ENCODE measurements at regions not wholly inside any gene's neighbourhood (a gene's known extent, or its start where the extent isn't known, plus 50 kb on each side); places are given as distances from the start of the nearest gene placed in this dataset.
"Not testable (repeated sequence)": the region's sequence is repeated elsewhere in the genome, so short reads cannot be mapped to it uniquely, and the experiment has no call there.

GRCh38 chrY:21033363-21033762 lies 277.5 kb downstream of the RPS4Y2 start:
- no peak overlapping the region for H3K9ac ChIP-seq (ENCODE audit: low read length in 2 of 2)
- H3K9me3 ChIP-seq (ENCODE audit: control insufficient read depth in 2 of 2, low read length in 2 of 2): no peaks in the 10 kb centered on the region
- no peak overlapping the region for H3K4me3 ChIP-seq (ENCODE audit: low read length in 2 of 2)
- no peaks in the 10 kb centered on the region for H3K4me1 ChIP-seq (ENCODE audit: control insufficient read depth, insufficient read depth, low read length)
- H3K27ac ChIP-seq (ENCODE audit: low read length): no peak overlapping the region
- H3K36me3 ChIP-seq (ENCODE audit: control insufficient read depth in 2 of 2, insufficient read depth in 2 of 2, low read length in 2 of 2): no peaks in the 10 kb centered on the region
- no peaks in the 10 kb centered on the region for H3K27me3 ChIP-seq (ENCODE audit: control insufficient read depth in 1 of 2, insufficient read depth in 2 of 2, low read length in 2 of 2)

DNA sequence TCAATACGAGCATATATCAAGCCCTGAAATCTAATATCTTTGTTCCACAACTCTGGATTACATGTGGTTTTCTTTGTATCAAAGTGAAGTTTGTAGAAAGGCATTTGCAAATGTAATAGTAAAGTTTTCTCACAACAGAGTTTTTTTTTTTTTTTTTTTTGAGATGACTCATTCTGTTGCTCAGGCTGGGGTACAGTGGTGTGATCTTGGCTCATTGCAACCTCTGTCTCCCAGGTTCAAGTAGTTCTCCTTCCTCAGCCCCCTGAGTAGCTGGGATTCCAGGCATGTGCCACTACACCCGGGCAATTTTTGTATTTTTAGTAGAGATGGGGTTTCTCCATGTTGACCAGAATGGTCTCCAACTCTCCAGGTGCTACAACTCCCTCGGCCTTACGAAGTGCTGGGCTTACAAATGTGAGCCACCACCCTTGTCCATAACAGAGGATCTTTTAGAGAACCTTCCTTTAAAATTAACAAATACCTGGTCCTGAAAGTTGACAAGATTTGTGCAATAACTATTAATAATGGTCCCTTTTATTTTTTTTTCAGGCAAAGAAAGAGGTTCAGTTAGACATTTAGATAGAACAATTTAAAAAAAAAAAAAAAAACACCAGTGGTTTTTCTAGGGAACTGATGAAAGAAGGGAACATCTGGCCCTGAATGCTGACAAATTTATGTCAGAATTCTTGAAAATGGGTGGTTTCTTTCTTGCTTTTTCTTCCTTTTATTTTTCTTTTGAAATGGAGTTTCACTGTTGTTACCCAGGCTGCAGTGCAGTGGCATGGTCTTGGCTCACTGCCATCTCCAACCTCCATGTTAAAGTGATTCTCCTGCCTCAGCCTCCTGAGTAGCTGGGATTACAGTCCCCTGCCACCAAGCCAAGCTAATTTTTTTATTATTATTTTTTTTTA lies 278.5 kb downstream of the RPS4Y2 start:
- Histone ChIP-seq H3K36me3 (ENCODE audit: control insufficient read depth in 2 of 2, insufficient read depth in 2 of 2, low read length in 2 of 2) (no peaks in the 10 kb centered on the region), H3K4me1 (ENCODE audit: control insufficient read depth, insufficient read depth, low read length) (no peaks in the 10 kb centered on the region), H3K9ac (ENCODE audit: low read length in 2 of 2) (no peak overlapping the region), H3K27me3 (ENCODE audit: control insufficient read depth in 1 of 2, insufficient read depth in 2 of 2, low read length in 2 of 2) (no peaks in the 10 kb centered on the region), H3K4me3 (ENCODE audit: low read length in 2 of 2) (no peak overlapping the region), H3K27ac (ENCODE audit: low read length) (no peak overlapping the region), H3K9me3 (ENCODE audit: control insufficient read depth in 2 of 2, low read length in 2 of 2) (no peaks in the 10 kb centered on the region)

DNA sequence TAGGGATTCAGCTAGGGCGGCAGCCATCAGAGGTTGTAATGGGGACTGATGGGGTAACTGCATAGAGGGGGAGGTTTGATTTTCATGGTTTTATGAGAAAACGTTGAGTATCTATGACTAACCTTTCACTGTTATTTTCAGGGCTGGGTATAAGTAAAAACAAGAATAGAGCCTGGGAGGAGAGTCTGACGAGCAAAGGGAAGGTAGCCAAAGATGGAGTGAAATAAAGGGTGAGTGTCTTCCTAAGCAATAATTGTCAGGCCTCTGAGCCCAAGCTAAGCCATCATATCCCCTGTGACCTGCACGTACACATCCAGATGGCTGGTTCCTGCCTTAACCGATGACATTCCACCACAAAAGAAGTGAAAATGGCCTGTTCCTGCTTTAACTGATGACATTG lies 281.5 kb downstream of the RPS4Y2 start:
- H3K27me3 ChIP-seq (ENCODE audit: control insufficient read depth in 1 of 2, insufficient read depth in 2 of 2, low read length in 2 of 2); H3K9ac ChIP-seq (ENCODE audit: low read length in 2 of 2); H3K27ac ChIP-seq (ENCODE audit: low read length): not testable (repeated sequence)

DNA sequence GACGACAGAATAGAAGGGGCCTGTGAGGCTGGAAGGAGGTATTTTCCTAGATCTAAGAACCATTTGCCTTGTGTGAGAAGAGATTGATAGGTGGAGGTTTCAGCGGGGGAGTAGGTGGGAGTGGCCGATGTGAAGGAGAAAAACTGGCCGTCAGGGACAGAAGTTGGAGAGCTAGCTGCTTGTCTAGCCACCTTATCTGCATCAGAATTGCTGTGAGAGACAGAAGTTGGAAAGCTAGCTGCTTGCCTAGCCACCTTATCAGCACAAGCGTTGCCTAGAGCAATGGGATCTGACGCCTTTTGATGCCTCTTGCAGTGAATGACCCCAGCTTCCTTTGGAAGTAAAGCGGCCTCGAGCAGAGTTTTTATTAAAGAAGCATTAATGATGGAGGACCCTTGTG lies 283.9 kb downstream of the RPS4Y2 start:
- Histone ChIP-seq H3K4me3 (ENCODE audit: low read length in 2 of 2) (no peak overlapping the region), H3K36me3 (ENCODE audit: control insufficient read depth in 2 of 2, insufficient read depth in 2 of 2, low read length in 2 of 2) (no peaks in the 10 kb centered on the region), H3K27me3 (ENCODE audit: control insufficient read depth in 1 of 2, insufficient read depth in 2 of 2, low read length in 2 of 2) (no peaks in the 10 kb centered on the region), H3K9ac (ENCODE audit: low read length in 2 of 2) (no peak overlapping the region), H3K9me3 (ENCODE audit: control insufficient read depth in 2 of 2, low read length in 2 of 2) (no peaks in the 10 kb centered on the region), H3K27ac (ENCODE audit: low read length) (no peak overlapping the region), H3K4me1 (ENCODE audit: control insufficient read depth, insufficient read depth, low read length) (no peaks in the 10 kb centered on the region)

More for the DNA sequence above, 281.5 kb downstream of the RPS4Y2 start:
- not testable (repeated sequence) for H3K9me3 ChIP-seq (ENCODE audit: control insufficient read depth in 2 of 2, low read length in 2 of 2); H3K4me1 ChIP-seq (ENCODE audit: control insufficient read depth, insufficient read depth, low read length); H3K36me3 ChIP-seq (ENCODE audit: control insufficient read depth in 2 of 2, insufficient read depth in 2 of 2, low read length in 2 of 2); H3K4me3 ChIP-seq (ENCODE audit: low read length in 2 of 2)

DNA sequence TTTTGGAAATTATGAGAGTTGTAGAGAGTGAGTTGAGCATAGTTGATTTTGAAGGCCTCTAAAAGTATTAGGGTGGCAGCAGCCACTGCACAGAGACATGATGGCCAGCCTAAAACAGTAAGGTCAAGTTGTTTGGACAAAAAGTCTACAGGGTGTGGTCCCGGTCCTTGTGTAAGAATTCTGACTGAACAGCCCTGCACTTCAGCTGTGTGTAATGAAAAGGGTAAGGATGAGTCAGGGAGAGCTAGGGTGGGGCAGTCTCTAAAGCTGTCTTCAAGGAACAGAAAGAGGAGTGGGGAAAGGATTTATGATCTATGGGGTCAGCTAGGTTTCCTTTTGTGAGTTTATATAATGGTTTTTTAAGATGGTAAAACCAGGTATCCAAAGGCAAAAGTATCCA lies 284.8 kb downstream of the RPS4Y2 start:
- H3K4me3 ChIP-seq (ENCODE audit: low read length in 2 of 2); H3K9ac ChIP-seq (ENCODE audit: low read length in 2 of 2); H3K27me3 ChIP-seq (ENCODE audit: control insufficient read depth in 1 of 2, insufficient read depth in 2 of 2, low read length in 2 of 2); H3K4me1 ChIP-seq (ENCODE audit: control insufficient read depth, insufficient read depth, low read length); H3K9me3 ChIP-seq (ENCODE audit: control insufficient read depth in 2 of 2, low read length in 2 of 2); H3K36me3 ChIP-seq (ENCODE audit: control insufficient read depth in 2 of 2, insufficient read depth in 2 of 2, low read length in 2 of 2); H3K27ac ChIP-seq (ENCODE audit: low read length): not testable (repeated sequence)

DNA sequence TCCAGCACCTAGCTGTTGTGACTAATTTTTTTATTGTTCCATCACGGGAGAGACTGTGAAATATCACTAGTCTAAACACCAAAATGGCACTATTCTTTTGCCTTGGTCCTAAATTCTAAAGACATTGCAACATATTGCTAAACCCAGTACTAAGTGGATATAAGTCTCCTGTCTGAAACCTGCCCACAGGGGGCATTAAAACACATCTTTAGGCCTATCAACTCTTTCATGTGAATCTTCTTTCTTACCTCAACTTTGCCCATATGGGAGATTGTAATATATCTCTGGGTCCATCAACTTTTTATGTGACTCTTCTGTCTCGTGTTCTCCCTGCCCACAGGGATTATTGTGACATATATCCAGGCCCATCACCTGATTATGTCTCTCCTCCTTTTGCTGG lies 317.2 kb downstream of the RPS4Y2 start:
- Histone ChIP-seq H3K27me3 (ENCODE audit: control insufficient read depth in 1 of 2, insufficient read depth in 2 of 2, low read length in 2 of 2) (no peaks in the 10 kb centered on the region), H3K4me1 (ENCODE audit: control insufficient read depth, insufficient read depth, low read length) (no peaks in the 10 kb centered on the region), H3K36me3 (ENCODE audit: control insufficient read depth in 2 of 2, insufficient read depth in 2 of 2, low read length in 2 of 2) (no peaks in the 10 kb centered on the region), H3K4me3 (ENCODE audit: low read length in 2 of 2) (no peak overlapping the region), H3K9ac (ENCODE audit: low read length in 2 of 2) (no peak overlapping the region), H3K27ac (ENCODE audit: low read length) (no peak overlapping the region), H3K9me3 (ENCODE audit: control insufficient read depth in 2 of 2, low read length in 2 of 2) (no peaks in the 10 kb centered on the region)

GRCh38 chrY:21073641-21074260 lies 317.8 kb downstream of the RPS4Y2 start:
- Histone ChIP-seq H3K27me3 (ENCODE audit: control insufficient read depth in 1 of 2, insufficient read depth in 2 of 2, low read length in 2 of 2) (no peaks in the 10 kb centered on the region), H3K4me3 (ENCODE audit: low read length in 2 of 2) (no peak overlapping the region), H3K36me3 (ENCODE audit: control insufficient read depth in 2 of 2, insufficient read depth in 2 of 2, low read length in 2 of 2) (no peaks in the 10 kb centered on the region), H3K9me3 (ENCODE audit: control insufficient read depth in 2 of 2, low read length in 2 of 2) (no peaks in the 10 kb centered on the region), H3K9ac (ENCODE audit: low read length in 2 of 2) (no peak overlapping the region), H3K4me1 (ENCODE audit: control insufficient read depth, insufficient read depth, low read length) (no peaks in the 10 kb centered on the region), H3K27ac (ENCODE audit: low read length) (no peak overlapping the region)

DNA sequence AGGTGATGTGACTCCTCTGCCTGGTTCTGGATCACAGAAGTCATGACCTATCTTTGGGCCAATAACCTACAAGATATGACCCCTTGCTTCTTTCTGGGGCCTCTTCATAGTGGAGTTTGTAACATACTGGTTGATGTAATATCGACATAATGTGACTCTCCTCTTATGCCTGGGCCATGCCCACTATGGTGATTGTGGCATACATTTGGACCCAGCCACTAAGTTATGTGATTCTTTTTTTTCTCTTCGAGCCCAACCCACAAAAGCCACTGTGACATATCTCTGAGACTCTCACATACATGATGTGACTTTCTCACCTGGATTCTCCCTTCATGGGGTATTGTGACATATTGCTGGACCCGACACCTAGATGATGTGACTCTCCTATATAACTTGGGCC lies 319.8 kb downstream of the RPS4Y2 start:
- Histone ChIP-seq H3K4me3 (ENCODE audit: low read length in 2 of 2) (no peak overlapping the region), H3K36me3 (ENCODE audit: control insufficient read depth in 2 of 2, insufficient read depth in 2 of 2, low read length in 2 of 2) (no peaks in the 10 kb centered on the region), H3K27me3 (ENCODE audit: control insufficient read depth in 1 of 2, insufficient read depth in 2 of 2, low read length in 2 of 2) (no peaks in the 10 kb centered on the region), H3K9me3 (ENCODE audit: control insufficient read depth in 2 of 2, low read length in 2 of 2) (no peaks in the 10 kb centered on the region), H3K4me1 (ENCODE audit: control insufficient read depth, insufficient read depth, low read length) (no peaks in the 10 kb centered on the region), H3K9ac (ENCODE audit: low read length in 2 of 2) (no peak overlapping the region), H3K27ac (ENCODE audit: low read length) (no peak overlapping the region)

DNA sequence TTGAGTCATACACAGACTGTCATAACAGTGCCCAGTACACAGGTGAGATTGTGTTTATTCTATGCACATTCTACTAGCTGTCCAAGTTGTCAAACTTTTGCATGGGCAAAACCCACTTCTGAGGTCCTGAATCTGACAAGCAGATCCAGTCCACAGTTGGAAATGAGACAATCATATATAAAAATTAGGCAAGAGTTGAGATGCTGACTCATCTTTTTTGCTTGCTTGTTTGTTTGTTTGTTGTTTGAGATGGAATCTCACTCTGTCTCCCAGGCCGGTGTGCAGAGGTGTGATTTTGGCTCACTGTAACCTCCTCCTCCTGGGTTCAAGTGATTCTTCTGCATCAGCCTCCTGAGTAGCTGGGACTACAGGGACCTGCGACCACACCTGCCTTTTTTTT lies 323.8 kb downstream of the RPS4Y2 start:
- Histone ChIP-seq H3K36me3 (ENCODE audit: control insufficient read depth in 2 of 2, insufficient read depth in 2 of 2, low read length in 2 of 2) (no peaks in the 10 kb centered on the region), H3K9me3 (ENCODE audit: control insufficient read depth in 2 of 2, low read length in 2 of 2) (no peaks in the 10 kb centered on the region), H3K27ac (ENCODE audit: low read length) (no peak overlapping the region), H3K27me3 (ENCODE audit: control insufficient read depth in 1 of 2, insufficient read depth in 2 of 2, low read length in 2 of 2) (no peaks in the 10 kb centered on the region), H3K4me1 (ENCODE audit: control insufficient read depth, insufficient read depth, low read length) (no peaks in the 10 kb centered on the region), H3K4me3 (ENCODE audit: low read length in 2 of 2) (no peak overlapping the region), H3K9ac (ENCODE audit: low read length in 2 of 2) (no peak overlapping the region)

DNA sequence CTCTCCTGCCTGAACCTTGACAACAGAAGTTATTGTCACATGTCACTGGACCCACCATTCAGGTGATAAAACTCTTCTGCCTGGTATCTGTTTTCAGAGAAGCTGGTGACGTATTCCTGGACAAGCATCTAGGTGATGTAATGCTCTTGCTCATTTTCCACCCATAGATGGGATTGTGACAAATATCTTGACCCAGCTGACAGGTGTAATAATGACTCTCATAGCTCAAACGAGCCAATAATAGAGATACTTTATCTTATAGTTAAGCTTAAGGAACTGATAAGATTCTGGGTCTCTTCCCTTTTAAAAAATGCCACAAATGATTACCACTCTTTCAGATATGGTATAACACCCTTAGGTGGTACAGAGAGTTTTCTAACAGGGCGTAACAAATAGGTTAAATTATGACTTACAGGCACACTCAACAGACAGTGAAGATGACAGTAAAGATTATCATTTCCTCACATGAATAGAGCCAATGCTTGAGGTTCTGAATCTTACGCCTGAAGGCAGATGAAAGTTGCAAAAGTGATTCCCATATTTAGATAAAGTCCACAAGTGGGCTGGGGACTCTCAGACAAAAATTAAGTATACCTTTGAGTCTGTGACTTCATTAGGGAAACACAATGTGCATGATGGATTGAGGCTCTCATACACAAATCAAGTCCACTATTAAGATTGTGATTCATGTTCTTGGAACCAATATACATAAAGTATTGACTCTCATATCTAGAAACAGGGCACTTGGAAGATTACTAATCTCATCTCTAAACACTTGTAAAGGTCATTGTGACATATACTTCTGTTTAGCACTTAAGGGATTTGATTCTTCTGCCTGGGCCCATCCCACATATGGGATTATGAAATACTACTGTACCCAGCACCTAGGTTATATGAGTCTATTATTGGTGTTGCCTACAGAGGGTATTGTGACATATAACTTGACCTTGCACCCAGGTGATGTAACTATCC lies 326.0 kb downstream of the RPS4Y2 start:
- Histone ChIP-seq H3K4me1 (ENCODE audit: control insufficient read depth, insufficient read depth, low read length) (no peaks in the 10 kb centered on the region), H3K27me3 (ENCODE audit: control insufficient read depth in 1 of 2, insufficient read depth in 2 of 2, low read length in 2 of 2) (no peaks in the 10 kb centered on the region), H3K36me3 (ENCODE audit: control insufficient read depth in 2 of 2, insufficient read depth in 2 of 2, low read length in 2 of 2) (no peaks in the 10 kb centered on the region), H3K9ac (ENCODE audit: low read length in 2 of 2) (no peak overlapping the region), H3K9me3 (ENCODE audit: control insufficient read depth in 2 of 2, low read length in 2 of 2) (no peaks in the 10 kb centered on the region), H3K27ac (ENCODE audit: low read length) (no peak overlapping the region), H3K4me3 (ENCODE audit: low read length in 2 of 2) (no peak overlapping the region)

Measured in stomach smooth muscle (tissue), 2 donors.